Smooth muscle cell (in vitro differentiated cells): ENCODE measurements at regions not wholly inside any gene's neighbourhood (a gene's known extent, or its start where the extent isn't known, plus 50 kb on each side); places are given as distances from the start of the nearest gene placed in this dataset.
A peak's percentile ranks its signal among the peaks of the same experiment; 100 is the strongest.

Experiments
- DNase-seq: peaks from one replicate; lab custom pipeline; 2025; ENCODE audit not compliant: unreplicated experiment; lab: John Stamatoyannopoulos, UW
- H2AFZ ChIP-seq: fragments of 200-600 bp; sonication (generic); 2 replicates; pipeline ENCODE4 v1.6.0; 2016; ENCODE audit warnings: antibody characterized with exemption, low read depth, mild to moderate bottlenecking
- H3F3A ChIP-seq: fragments of 200-600 bp; sonication (generic); 2 replicates; pipeline ENCODE4 v1.6.0; 2017; ENCODE audit warnings: antibody characterized with exemption, low read depth
- H3K27ac ChIP-seq: fragments of 200-600 bp; sonication (generic); 2 replicates; pipeline ENCODE4 v1.5.1; 2016; ENCODE audit warnings: low read depth, mild to moderate bottlenecking
- H3K27me3 ChIP-seq: fragments of 200-600 bp; sonication (generic); 2 replicates; pipeline ENCODE4 v1.6.1; 2016; ENCODE audit warnings: low read depth, mild to moderate bottlenecking
- H3K36me3 ChIP-seq: fragments of 200-600 bp; sonication (generic); 2 replicates; pipeline ENCODE4 v1.5.1; 2016; ENCODE audit warnings: low read depth
- H3K4me1 ChIP-seq: fragments of 200-600 bp; sonication (generic); 2 replicates; pipeline ENCODE4 v1.5.1; 2016; ENCODE audit warnings: low read depth
- H3K4me2 ChIP-seq: fragments of 200-600 bp; sonication (generic); 2 replicates; pipeline ENCODE4 v1.6.0; 2016; ENCODE audit warnings: mild to moderate bottlenecking
- H3K4me3 ChIP-seq: fragments of 200-600 bp; sonication (generic); 2 replicates; pipeline ENCODE4 v1.5.1; 2016; ENCODE audit warnings: mild to moderate bottlenecking
- H3K79me2 ChIP-seq: fragments of 200-600 bp; sonication (generic); 2 replicates; pipeline ENCODE4 v1.6.0; 2016; ENCODE audit warnings: low read depth, mild to moderate bottlenecking
- H3K9ac ChIP-seq: fragments of 200-600 bp; sonication (generic); 2 replicates; pipeline ENCODE4 v1.6.0; 2016; ENCODE audit warnings: low read depth
- H3K9me3 ChIP-seq: fragments of 200-600 bp; sonication (generic); replicated peaks from 2 replicates; pipeline ENCODE4 v1.5.1; 2016; ENCODE audit warnings: low read depth
- H4K20me1 ChIP-seq: fragments of 200-600 bp; sonication (generic); 2 replicates; pipeline ENCODE4 v1.6.0; 2016; ENCODE audit warnings: low read depth
- CTCF ChIP-seq: fragments of 200-600 bp; sonication (generic); IDR thresholded peaks from 2 replicates; pipeline ENCODE4 v1.5.1; 2017; ENCODE audit warnings: borderline replicate concordance, mild to moderate bottlenecking, antibody characterized with exemption; ENCODE audit not compliant: insufficient read depth, poor library complexity, severe bottlenecking
- WGBS: methylation state at CpG from one replicate; pipeline ENCODE4 v1.1.7; 2016; ENCODE audit warnings: low lambda C conversion rate; 5-methylcytosine and 5-hydroxymethylcytosine counted together

DNA sequence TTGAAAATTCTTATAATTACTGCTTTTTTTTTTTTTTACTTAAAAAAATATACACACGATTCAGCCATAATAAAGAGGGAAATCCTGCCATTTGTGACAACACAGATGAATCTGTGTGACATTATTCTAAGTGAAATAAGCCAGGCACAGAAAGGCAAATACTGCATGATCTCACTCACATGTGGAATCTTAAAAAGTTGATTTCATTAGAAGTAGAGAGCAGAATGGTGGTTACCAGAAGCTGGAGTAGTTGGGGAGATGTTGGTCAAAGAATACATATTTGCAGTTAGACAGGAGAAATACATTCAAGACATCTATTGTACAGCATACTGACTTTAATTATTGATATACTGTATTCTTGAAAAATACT, 116.2 kb downstream of the KLF12 start:
- no peak for DNase-seq

DNA sequence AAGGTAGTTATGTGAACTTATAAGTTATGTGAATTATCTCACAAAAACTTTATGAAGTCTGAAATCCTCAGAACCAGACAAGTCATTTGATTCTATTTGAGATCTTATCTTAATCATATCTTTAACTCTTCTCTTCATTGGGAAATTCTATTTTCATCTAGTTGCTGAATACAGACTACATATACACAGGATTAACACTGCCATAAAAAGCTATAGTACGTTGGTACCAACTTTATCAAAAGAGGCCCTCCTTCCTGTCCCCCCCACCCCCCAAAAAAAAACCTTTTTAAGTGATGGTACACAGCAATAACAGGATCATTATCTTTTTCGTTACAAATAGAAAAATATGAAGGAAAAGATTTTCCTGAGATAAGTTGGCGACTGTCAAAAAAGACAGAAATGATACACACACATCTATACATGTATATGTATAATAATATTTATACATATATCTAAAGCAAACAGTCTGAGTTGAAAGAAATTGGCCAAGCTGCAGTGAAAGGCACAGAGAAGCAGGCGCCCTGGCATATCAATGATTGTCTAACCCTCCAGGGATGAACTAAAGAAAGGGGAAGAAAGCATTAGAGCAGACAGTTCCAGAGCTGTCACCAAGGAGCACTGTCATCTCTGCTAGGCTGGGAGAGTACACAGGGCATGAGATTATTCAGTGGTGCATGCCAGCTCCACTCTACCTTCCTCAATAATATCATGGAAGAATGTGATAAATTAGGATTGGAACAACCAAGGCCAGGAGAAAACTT, 116.7 kb downstream of the KLF12 start:
- no peaks in the 10 kb centered on the region for H3K4me1 ChIP-seq
- 76% methylated on average over 4 of the region's 4 CpGs for WGBS
- no peak overlapping the region for H3K27ac ChIP-seq
- TF ChIP-seq CTCF, result no peak
- H2AFZ ChIP-seq, result no peak overlapping the region
- no peaks in the 10 kb centered on the region for H3K27me3 ChIP-seq
- H3K9me3 ChIP-seq, result no peaks in the 10 kb centered on the region
- H3K9ac ChIP-seq, result no peak overlapping the region
- no peaks in the 10 kb centered on the region for H3K79me2 ChIP-seq
- no peak overlapping the region for H3K4me3 ChIP-seq
- peaks cover under 1% of the 10 kb centered on the region for H4K20me1 ChIP-seq
- no peak overlapping the region for H3K4me2 ChIP-seq
- no peaks in the 10 kb centered on the region for H3K36me3 ChIP-seq
- H3F3A ChIP-seq, result no peaks in the 10 kb centered on the region
- DNase-seq, result no peak

More for the DNA sequence above, 116.2 kb downstream of the KLF12 start:
- no peak overlapping the region for H3K27ac ChIP-seq
- no peak overlapping the region for H2AFZ ChIP-seq
- H3K27me3 ChIP-seq, result no peaks in the 10 kb centered on the region
- no peaks in the 10 kb centered on the region for H3K9me3 ChIP-seq
- no peak for TF ChIP-seq CTCF
- H3K4me3 ChIP-seq, result no peak overlapping the region
- no peaks in the 10 kb centered on the region for H3K36me3 ChIP-seq
- no peaks in the 10 kb centered on the region for H3K4me1 ChIP-seq
- no peaks in the 10 kb centered on the region for H3K79me2 ChIP-seq
- no peaks in the 10 kb centered on the region for H4K20me1 ChIP-seq
- no peak overlapping the region for H3K9ac ChIP-seq
- no peak overlapping the region for H3K4me2 ChIP-seq
- WGBS, result 78% methylated on average over 1 of the region's 1 CpG
- H3F3A ChIP-seq, result no peaks in the 10 kb centered on the region

GRCh38 chr13:74015137-74015536, 119.1 kb downstream of the KLF12 start:
- Histone ChIP-seq H3K79me2 (no peaks in the 10 kb centered on the region), H3K4me3 (no peak overlapping the region), H3K36me3 (no peaks in the 10 kb centered on the region), H3K27ac (no peak overlapping the region), H3K9ac (no peak overlapping the region), H3K4me2 (no peak overlapping the region), H4K20me1 (peaks cover 8% of the 10 kb centered on the region), H3F3A (no peaks in the 10 kb centered on the region), H3K4me1 (no peaks in the 10 kb centered on the region), H3K27me3 (no peaks in the 10 kb centered on the region), H3K9me3 (no peaks in the 10 kb centered on the region), H2AFZ (no peak overlapping the region)
- no peak for DNase-seq
- peak; percentile 32 for TF ChIP-seq CTCF
- 95% methylated on average over 4 of the region's 4 CpGs for WGBS

GRCh38 chr13:74009100-74009668, 125.0 kb downstream of the KLF12 start:
- H3K4me2 ChIP-seq, result no peak overlapping the region
- peaks cover 8% of the 10 kb centered on the region for H4K20me1 ChIP-seq
- TF ChIP-seq CTCF, result no peak
- no peaks in the 10 kb centered on the region for H3K4me1 ChIP-seq
- no peak overlapping the region for H2AFZ ChIP-seq
- 93% methylated on average over 4 of the region's 4 CpGs for WGBS
- no peak overlapping the region for H3K9ac ChIP-seq
- H3K36me3 ChIP-seq, result no peaks in the 10 kb centered on the region
- H3K27me3 ChIP-seq, result no peaks in the 10 kb centered on the region
- no peak for DNase-seq
- H3K9me3 ChIP-seq, result no peaks in the 10 kb centered on the region
- no peaks in the 10 kb centered on the region for H3K79me2 ChIP-seq
- H3K27ac ChIP-seq, result no peak overlapping the region
- no peak overlapping the region for H3K4me3 ChIP-seq
- H3F3A ChIP-seq, result no peaks in the 10 kb centered on the region
